HL-60/S4 treated with retinoic acid at 250 ng/mL for 4 days and 3 days (cell line): ENCODE measurements at regions not wholly inside any gene's neighbourhood (a gene's known extent, or its start where the extent isn't known, plus 50 kb on each side); places are given as distances from the start of the nearest gene placed in this dataset.

Source experiments
- in situ Hi-C: fragments of 300-500 bp; cut with MboI; formaldehyde crosslinking; loops from 2 replicates; pipeline ENCODE4 v1.7.0; 2022; ENCODE audit warnings: low sequenced_read_pairs

DNA sequence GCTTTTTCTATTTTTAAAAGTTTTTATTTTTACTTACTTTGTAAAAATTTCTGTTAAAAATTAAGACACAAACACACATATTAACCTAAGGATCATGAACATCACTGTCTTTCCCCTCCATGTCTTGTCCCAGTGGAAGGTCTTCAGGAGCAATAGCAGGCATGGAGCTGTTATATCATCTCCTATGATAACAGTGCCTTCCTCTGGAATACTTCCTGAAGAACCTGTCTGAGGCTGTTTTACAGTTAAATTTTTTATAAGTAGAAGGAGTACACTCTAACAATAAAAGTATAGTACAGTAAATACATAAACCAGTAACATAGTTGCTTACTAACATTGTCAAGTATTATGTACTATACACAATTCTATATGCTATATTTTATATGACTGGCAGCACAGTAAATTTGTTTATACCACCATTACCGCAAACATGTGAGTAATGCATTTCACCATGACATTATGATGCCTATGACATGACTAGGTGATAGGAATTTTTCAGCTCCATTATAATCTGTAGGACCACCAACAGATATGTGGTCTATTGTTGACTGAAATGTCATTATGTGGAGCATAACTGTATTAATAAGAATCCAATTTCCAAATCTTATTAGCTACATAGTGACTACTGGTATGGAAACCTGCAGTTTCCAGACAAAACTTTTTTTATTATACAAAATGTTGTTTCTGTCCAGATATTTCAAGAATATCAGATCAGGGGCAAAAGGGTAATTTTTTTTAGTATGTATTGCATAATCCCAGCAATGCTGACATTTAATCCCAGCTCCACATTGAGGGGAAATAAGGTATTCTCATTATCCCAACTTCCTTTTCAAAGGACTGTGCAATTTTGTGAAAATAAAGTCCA, 337.2 kb upstream of the SLC39A10 start:
- in situ Hi-C loops, result no loop called here

DNA sequence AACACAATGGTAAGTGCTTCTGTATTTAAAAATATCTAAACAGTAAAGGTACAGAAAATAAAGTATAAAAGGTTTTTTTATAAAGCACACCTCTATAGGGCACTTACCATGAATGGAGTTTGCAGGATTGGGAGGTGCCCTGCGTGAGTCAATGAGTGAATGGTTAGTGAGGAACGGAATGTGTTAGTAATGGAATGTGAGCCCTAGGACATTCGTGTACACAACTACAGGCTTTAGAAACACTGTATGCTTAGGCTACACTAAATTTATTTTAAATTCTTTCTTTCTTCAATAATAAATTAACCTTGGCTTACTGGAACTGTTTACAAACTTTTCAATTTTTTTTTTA, 337.9 kb upstream of the SLC39A10 start:
- in situ Hi-C loops, result no loop called here

DNA sequence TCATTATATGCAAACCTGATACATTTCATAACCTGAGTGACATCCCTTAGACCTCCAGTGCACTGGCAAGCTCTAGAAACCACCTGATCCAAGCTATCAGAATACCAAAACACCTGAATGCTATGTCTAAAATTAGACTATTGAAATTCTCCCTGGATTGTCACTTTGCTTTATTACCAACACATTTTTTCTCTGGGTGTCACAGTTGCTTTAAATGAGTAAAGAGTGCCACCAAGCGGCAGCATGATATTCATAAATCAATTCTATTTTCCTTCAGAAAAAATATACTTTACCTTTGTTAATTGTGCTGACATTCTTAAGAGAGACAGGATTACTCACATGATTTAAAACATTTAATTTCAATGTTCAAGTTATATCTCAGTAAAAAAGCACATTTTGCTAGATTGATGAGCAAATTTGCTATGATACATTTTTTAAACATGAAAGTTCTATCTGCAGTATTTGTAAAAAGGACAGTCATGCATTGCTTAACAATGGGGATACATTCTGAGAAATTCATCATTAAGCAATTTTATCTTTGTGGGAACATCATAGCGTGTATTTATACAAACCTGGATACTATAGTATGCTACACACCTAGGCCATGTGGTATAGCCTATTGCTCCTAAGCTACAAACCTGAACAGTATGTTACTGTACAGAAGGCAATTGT, 338.4 kb upstream of the SLC39A10 start:
- in situ Hi-C loops, result no loop called here

DNA sequence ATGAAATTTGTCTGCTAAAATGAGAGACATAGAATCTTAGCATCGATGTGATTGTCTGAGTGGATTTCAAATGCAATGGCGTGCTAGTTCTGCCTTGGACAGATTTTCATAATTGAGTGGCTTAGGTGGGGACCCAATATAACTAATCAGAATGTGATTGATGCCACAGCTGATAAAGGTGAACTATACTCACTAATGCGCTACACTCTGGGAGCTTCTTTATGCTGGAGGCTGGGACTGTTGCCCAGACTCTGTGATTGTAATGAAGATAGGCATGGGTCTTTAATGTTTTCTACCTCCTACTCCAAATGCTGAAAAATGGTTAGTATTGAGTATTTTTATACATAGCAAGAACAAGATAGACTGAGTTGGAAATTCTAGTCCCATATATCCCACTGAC, 339.5 kb upstream of the SLC39A10 start:
- in situ Hi-C loops, result no loop called here

DNA sequence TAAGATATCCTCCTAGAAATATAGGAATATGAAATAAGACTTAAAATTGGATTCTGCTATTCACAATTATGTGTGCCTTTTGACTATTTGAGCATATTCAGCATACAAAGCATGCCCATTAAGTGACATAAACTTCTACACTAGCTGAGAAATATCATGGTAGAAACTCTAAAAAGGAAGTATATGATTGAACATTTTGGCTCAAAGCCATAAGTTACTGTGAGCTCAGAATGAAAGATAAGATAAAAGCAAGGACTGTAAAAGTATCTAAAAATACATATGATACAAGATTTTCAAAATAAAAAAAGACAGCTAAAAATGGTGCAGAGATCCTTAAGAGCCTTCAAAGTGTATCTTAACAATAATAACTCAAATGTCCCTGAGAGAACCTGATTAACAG, 340.5 kb upstream of the SLC39A10 start:
- in situ Hi-C loops, result no loop called here

DNA sequence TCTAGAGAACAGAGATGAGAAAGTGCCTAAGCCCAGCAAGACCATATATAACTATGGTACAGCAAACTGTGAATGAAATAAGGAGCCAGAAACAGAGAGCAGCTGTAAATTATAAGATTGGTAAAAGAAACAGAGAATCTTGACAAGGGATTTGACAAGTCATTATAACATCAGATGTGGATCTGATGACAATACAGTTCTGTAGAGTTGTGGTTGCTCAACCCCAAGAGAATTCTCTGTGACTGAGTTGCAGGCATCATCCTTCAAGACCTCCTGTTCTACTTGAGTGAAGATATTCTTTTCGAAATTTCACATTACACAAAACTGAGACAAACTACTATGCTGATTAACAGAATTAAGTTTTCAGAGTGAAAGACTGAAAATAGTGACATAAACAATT, 343.1 kb upstream of the SLC39A10 start:
- in situ Hi-C loops, result no loop called here

DNA sequence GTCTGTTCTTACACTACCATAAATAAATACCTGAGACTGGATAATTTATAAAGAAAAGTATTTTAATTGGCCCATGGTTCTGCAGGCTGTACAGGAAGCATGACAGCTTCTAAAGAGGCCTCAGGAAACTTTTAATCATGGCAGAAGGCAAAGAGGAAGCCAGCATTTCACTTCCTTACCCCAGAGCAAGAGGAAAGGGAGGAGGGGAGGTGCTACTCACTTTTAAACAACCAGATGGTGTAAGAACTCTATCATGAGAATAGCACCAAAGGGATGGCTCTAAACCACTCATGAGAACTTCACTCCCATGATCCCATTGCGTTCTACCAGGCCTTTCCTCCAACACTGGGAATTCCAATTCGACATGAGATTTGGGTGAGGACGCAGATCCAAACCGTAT, 344.4 kb upstream of the SLC39A10 start:
- in situ Hi-C loops, result no loop called here

DNA sequence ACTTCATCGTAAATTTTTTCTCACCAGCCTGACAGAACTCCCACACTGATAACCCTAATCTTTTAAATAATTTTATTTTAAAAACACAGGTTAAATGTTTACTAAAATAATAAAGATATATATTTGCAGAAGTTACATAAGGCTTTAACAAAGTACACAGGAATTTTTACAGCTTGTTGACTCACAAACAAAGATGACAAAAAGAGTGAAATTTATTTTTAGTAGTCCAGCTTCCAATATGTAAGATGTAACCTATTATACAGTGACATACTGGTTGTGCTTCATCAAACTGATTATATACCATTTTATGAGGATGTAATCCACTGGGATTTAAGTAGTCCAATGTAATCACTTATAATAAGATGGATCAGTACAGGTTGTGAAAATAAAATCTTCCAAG, 348.9 kb upstream of the SLC39A10 start:
- in situ Hi-C loops, result no loop called here

DNA sequence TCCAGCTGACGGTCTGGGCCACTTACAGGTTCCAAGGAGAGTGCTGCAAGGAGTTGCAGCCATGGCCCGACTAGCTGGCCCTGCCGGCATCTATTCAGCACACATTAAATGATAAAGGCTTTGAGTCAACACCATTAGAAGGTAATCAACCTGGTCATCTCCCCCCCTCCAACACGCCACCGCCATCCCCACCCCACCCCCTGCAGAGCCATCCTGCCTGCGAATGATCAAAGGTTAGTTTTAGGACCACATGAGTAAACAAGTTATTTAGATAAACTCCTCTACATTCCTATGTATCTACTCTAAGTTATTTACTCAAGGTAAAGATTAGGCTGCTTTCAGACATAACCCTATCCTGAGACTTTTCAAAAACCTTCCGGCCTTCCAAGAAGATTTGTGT, 349.3 kb upstream of the SLC39A10 start:
- in situ Hi-C loops, result no loop called here

DNA sequence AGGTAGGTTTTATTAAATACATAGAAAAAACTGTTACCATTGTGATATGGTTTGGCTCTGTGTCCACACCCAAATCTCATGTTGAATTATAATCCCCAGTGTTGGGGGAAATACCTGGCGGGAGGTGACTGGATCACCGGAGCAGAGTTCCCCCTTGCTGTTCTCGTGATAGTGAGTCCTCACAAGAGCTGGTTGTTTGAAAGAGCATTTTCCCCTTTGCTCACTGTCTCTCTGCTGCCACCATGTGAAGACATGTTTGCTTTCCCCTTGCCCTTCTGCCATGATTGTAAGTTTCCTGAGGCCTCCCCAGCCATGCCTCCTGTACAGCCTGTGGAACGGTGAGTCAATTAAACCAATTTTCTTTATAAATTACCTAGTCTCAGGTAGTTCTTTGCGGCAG, 352.7 kb upstream of the SLC39A10 start:
- in situ Hi-C loops, result no loop called here

DNA sequence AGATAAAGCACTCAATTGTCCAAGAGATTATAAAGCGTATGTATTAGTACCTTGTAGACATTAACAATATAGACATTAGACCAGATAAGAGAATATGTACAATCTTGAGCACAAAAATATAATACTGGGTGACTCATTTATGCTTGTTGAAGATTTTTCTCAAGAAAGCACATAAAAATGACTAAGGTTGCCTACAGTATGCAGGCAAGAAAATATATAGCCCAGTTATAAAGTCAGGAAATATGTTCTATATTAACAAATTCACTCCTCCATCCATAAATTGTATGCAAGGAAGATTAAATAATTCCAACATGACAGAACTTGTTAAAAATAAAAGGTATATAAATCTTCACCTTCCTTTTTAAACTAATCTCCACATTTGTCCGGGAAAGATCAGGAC, 356.4 kb upstream of the SLC39A10 start:
- in situ Hi-C loops, result no loop called here

DNA sequence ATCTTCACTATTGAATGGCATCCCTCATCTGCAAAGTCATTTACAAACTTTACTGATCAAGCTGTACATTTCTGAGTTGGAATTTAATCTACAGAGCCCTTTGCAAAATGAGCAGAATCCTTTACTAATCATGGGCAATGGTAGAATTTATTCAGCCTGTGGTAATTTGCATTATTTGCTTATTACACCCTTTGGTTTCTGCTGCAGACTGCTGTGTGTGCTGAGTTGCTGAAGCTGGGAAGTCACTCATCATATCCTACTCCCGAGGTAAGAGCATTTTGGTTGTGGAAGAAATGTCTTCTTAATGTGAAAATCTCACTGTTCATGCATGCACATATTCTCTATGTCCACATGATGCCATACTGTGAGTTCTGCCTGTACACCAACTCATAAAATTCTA, 357.4 kb upstream of the SLC39A10 start:
- in situ Hi-C loops, result no loop called here

DNA sequence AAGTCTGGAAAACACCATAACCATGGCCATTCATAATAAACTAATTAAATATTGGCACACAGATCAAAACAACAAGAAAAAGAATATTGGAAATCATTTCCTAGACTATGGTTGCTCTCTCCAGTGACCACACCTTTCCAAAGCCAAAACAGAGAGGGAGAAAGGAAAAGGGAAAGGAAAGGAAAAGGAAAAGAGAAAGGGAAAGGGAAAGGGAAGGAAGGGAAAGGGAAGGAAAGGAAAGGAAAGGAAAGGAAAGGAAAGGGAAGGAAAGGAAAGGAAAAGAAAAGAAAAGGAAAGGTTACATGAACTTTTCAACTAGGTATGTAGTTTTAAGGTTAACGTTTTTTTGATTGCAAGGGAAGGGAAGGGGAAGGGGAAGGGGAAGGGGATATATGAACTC, 360.5 kb upstream of the SLC39A10 start:
- in situ Hi-C loops, result no loop called here

DNA sequence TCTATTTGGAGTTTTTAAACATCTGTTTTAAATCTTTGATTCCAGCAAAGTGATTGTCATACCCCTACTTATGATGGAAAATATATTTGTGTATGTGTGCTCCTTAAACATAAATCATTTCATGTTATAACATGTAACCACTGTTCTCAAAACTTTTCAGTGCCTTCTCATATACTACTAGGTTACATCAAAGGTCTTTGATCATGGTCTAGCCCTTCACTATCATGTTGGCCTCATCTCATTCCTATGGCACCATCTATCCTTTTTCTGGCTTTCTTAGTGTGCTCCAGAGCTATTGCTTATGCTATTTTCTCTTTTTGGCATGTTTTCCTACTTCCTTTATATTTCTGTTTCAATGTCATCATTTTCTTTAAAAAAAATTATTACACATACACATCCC, 367.9 kb upstream of the SLC39A10 start:
- in situ Hi-C loops, result no loop called here

DNA sequence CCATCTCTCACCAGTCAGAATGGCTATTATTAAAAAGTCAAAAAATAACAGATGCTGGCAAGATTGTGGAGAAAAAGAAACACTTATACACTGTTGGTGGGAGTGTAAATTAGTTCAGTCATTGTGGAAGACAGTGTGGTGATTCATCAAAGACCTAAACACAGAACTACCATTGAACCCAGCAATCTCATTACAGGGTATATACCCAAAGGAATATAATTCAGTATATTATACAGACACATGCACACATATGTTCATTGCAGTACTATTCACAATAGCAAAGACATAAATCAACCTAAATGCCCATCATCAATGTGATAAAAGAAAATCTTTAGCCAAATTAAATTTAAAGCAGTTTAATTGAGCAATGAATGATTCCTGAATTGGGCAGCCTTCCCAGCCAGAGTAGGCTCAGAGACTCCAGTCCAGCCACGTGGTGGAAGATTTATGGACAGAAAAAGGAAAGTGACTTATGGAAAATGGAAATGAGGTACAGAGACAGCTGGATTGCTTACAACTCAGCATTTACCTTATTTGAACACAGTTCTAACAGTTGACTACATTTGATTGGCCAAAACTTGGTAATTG, 377.1 kb upstream of the SLC39A10 start:
- in situ Hi-C loops, result no loop called here

DNA sequence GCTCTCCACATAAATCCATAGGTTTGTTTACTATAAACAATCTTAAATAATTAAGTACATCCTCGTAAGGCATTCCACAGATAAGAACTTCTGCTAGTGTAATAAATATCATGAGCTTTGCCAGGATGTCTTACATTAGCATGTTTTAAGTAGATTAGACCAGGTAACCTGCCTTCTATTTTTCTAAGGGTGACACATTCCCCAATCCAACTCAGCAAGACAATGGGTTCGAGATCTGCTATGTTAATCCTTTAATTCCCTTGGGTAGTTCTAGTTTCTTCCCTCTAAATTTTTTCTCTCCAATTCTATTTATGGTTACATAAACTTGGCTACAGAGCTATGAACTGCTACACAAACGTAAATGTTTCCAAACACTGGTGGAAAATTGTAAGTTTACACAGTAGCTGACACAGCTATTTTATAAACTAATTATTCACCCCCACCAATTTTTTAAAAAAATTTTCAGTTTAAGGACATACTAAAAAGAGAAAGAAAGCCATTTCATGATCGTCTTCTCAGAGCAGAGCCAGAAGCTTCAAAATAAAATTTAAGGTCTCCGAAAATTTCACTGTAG, 386.5 kb upstream of the SLC39A10 start:
- in situ Hi-C loops, result no loop called here

DNA sequence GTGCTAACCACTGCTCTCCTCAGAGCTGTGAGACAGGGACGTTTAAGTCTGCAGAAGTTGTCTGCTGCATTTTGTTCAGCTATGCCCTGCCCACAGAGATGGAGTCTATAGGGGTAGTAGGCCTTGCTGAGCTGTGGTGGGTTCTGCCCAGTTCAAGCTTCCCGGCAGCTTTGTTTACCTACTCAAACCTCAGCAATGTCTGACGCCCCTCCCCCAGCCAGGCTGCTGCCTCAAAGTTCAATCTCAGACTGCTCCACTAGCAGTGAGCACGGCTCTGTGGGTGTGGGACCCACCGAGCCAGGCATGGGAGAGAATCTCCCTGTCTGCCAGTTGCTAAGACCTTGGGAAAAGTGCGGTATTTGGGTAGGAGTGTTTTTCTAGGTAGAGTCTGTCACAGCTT, 387.8 kb upstream of the SLC39A10 start:
- in situ Hi-C loops, result no loop called here

DNA sequence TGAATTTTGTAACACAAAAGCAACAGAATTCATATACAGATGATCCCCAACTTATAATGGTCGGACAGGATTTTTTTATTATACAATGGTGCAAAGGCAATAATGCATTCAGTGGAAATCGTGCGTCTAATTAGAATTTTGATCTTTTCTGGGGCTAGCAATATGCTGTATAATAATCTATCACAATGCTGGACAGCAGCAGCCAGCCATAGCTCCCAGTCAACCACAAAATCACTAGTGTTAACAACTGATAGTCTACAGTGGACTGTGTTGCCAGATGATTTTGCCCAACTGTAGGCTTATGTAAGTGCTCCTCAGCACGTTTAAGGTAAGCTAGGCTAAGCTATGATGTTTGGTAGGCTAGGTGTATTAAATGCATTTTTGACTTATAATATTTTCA, 399.0 kb upstream of the SLC39A10 start:
- in situ Hi-C loops, result no loop called here

DNA sequence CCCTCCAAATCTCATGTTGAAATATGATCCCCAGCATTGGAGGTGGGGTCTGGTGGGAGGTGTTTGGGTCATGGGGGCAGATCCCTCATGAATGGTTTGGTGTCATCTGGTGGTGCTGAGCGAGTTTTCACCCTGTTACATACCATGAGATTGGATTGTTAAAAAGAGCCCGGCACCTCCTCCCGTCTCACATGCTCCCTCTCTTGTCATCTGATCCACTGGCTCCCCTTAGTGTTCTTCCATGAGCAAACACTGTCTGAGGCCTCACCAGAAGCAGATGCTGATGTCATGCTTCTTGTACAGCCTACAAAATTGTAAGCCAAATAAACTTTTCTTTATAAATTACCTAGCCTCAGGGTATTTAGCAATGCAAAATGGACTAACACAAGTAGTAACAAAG, 405.0 kb upstream of the SLC39A10 start:
- in situ Hi-C loops, result no loop called here

DNA sequence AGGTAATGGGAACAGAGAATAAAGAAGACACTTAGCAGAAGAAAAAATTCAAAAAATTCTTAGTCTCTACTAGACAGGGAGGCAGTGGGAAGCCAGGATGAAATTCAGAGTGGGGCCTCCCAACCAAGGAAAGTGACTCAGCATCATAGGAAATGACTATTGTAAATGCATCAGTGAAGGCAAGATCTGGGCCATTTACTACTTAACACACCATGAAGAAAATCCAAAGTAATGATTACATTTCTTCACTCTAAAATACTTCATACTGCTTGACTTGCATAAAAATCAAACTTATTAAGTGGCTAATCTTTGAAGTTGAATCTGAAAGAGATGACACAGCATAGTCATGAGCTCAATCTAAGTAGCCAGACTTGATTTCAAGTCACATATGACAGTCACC, 405.8 kb upstream of the SLC39A10 start:
- in situ Hi-C loops, result no loop called here

DNA sequence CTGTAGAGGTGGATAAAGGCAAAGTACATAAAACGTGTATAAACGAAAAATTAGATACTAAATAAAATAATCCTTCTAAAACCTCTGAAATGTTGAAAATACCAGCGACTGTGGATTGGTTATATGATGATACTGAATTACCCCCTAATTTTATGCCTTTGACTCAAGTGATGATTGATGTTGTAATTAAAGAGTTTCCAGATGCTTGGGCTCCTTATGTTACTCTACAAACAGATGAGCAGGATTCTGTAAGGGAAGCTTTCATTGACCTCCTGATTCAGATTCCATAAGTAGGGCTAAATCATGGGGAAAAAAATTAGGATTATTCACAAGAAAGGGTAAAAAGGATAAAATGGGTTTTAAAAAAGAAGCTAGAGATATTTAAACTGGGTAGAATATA, 418.2 kb upstream of the SLC39A10 start:
- in situ Hi-C loops, result no loop called here

DNA sequence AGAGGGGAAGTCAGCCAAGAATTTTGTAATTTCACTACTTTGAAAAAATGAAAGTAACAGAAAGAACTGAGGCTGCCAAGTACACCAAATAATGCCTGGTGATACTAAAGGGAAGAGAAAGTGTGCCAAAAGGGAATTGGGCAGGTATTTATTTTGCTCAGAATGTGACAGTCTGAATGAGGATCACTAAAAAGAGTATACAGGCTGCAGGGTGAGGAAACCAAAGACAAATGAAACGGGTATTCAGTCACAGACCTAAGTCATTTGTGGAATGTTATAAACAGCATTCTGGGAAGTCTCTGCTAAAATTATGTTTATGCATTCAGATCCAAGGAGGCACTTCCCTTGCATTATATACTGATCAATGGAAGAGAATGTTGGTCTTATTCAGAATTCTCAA, 418.6 kb upstream of the SLC39A10 start:
- in situ Hi-C loops, result no loop called here
